ENCODE measurements at regions not wholly inside any gene's neighbourhood (a gene's known extent, or its start where the extent isn't known, plus 50 kb on each side); places are given as distances from the start of the nearest gene placed in this dataset.

GRCh38 chr13:106311004-106311403 lies 224.5 kb downstream of the EFNB2 start:
- intact Hi-C loops (cut with DNase I; ENCODE audit: low total_unique reads) = no loop called here
- no peak for DNase-seq (ENCODE audit: low spot score in 2 of 2)
- 74 to 79% methylated on average over 9 of the region's 9 CpGs for WGBS, 2 donors
- TF ChIP-seq POLR2A (IDR thresholded peaks at IDR 0.05) = no peak
- no peak for TF ChIP-seq CTCF (IDR thresholded peaks at IDR 0.05)
- H3K4me3 ChIP-seq (ENCODE audit: low read depth, poor library complexity, severe bottlenecking) = no peak overlapping the region

DNA sequence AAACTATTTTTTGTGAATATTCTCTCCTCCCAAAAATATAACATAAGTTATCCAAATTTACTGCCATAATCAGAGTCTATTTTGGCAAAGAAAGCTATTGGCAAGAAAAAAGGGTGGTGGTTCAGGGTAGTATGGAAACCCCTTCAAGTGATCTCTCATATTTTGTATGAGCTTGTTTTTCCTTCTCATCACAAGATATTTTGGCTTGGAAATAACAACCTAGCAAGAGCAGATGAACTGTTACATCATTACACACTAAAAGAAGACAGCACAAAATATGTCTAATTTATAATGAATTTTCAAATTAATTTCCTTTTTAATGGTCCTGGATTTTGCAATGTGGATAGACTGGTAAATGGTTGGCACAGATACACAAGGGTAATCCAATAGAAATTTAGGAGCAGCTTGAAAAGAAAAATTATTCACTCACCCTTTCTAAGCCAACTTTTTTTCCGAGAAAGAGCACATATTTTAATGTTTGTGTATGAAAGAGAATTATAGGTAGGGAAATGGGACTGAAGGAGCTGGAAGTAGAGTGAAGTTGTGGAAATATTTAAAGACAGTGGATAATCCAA lies 225.1 kb downstream of the EFNB2 start:
- H3K4me3 ChIP-seq (ENCODE audit: low read depth, poor library complexity, severe bottlenecking) = no peak overlapping the region
- intact Hi-C loops (cut with DNase I; ENCODE audit: low total_unique reads) = no loop called here
- DNase-seq (ENCODE audit: low spot score in 2 of 2) = no peak
- TF ChIP-seq POLR2A (IDR thresholded peaks at IDR 0.05) = no peak
- TF ChIP-seq CTCF (IDR thresholded peaks at IDR 0.05) = no peak
- WGBS, 2 donors = 70 to 72% methylated on average over 1 of the region's 1 CpG

GRCh38 chr13:106306748-106307277 lies 228.6 kb downstream of the EFNB2 start:
- intact Hi-C loops (cut with DNase I; ENCODE audit: low total_unique reads) = no loop called here
- no peak overlapping the region for H3K4me3 ChIP-seq (ENCODE audit: low read depth, poor library complexity, severe bottlenecking)
- DNase-seq (ENCODE audit: low spot score in 2 of 2) = no peak
- no peak for TF ChIP-seq CTCF (IDR thresholded peaks at IDR 0.05)
- TF ChIP-seq POLR2A (IDR thresholded peaks at IDR 0.05) = no peak
- WGBS, 2 donors = 81 to 88% methylated on average over 6 of the region's 6 CpGs

- DNase-seq (ENCODE audit: low spot score in 2 of 2) = no peak
- 85 to 91% methylated on average over 2 of the region's 2 CpGs for WGBS, 2 donors
- no peak overlapping the region for H3K4me3 ChIP-seq (ENCODE audit: low read depth, poor library complexity, severe bottlenecking)
- TF ChIP-seq CTCF (IDR thresholded peaks at IDR 0.05) = no peak
- no peak for TF ChIP-seq POLR2A (IDR thresholded peaks at IDR 0.05)
- intact Hi-C loops (cut with DNase I; ENCODE audit: low total_unique reads) = no loop called here
Measured at GRCh38 chr13:106302843-106303242, 232.6 kb downstream of the EFNB2 start.

DNA sequence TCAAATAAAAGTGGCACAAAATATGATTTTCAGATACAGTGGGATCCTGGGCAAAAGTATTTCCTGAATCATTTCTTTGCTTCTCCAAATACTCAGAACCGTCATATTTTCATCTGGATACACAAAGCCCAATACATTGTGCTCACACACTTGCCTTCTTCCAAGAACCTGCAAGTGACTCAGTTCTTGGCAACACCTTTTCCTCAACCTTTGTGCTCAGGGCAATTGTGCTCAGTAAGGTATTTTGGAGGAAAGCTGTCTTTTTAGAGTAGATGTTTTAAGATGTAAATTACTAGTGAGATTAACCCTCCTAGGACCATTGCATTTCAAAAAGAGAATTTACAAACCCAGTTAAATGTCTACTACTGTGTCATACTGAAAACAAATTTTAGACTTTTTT lies 233.5 kb downstream of the EFNB2 start:
- no peak for DNase-seq (ENCODE audit: low spot score in 2 of 2)
- TF ChIP-seq POLR2A (IDR thresholded peaks at IDR 0.05) (no peak), CTCF (IDR thresholded peaks at IDR 0.05) (no peak)
- WGBS, 2 donors = 38 to 40% methylated on average over 1 of the region's 1 CpG
- H3K4me3 ChIP-seq (ENCODE audit: low read depth, poor library complexity, severe bottlenecking) = no peak overlapping the region
- intact Hi-C loops (cut with DNase I; ENCODE audit: low total_unique reads) = no loop called here

DNA sequence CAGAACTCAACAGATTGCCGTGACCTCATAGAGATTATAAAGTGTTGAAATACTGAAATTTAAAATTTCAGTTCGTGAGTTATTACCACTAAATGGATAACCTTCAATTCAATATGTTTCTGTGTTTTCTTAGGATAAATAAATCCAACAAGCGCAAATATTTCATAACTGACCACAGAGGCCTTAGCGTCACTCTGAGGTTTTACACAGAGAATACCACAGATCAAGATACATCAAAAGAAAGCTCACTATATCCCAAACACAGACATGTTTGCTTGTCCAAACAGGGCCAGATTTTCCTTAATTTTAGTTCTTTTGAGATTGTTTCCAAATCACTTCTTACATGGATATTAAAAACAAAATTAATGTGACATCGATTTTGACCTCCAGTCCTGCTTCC lies 235.8 kb downstream of the EFNB2 start:
- no peak for TF ChIP-seq POLR2A (IDR thresholded peaks at IDR 0.05)
- TF ChIP-seq CTCF (IDR thresholded peaks at IDR 0.05) = no peak
- 91 to 92% methylated on average over 5 of the region's 5 CpGs for WGBS, 2 donors
- DNase-seq (ENCODE audit: low spot score in 2 of 2) = no peak
- intact Hi-C loops (cut with DNase I; ENCODE audit: low total_unique reads) = no loop called here
- H3K4me3 ChIP-seq (ENCODE audit: low read depth, poor library complexity, severe bottlenecking) = no peak overlapping the region

Measured in lower leg skin (tissue), 4 donors.